Heart left ventricle (tissue), 16 donors: ENCODE measurements at regions not wholly inside any gene's neighbourhood (a gene's known extent, or its start where the extent isn't known, plus 50 kb on each side); places are given as distances from the start of the nearest gene placed in this dataset.

Source experiments
- ATAC-seq, 4 donors: fragments of 200-7000 bp; cut with Tn5 transposase; one replicate each; pipeline ENCODE4 v1.9.1; 2020 to 2022; ENCODE audit warnings: moderate library complexity in 4 of 4, mild to moderate bottlenecking in 3 of 4, moderate number of reproducible peaks in 1 of 4
- DNase-seq, 5 donors: peaks; one replicate each; pipeline ENCODE4 v3.0.0-alpha.2; 2020
- H3K27ac ChIP-seq, 12 donors: fragments of 200-600 bp; sonication (generic) in 4 of 12; one replicate each; pipeline versions ENCODE4 v1.5.0 to v1.8.0; 2016 to 2022; ENCODE audit warnings: mild to moderate bottlenecking in 2 of 12
- H3K27me3 ChIP-seq, 9 donors: fragments of 200-600 bp; sonication (generic) in 2 of 9; one replicate each; pipeline versions ENCODE4 v1.5.1 to v1.8.0; 2016 to 2022; ENCODE audit warnings: mild to moderate bottlenecking in 3 of 9
- H3K36me3 ChIP-seq, 9 donors: fragments of 200-600 bp; sonication (generic) in 2 of 9; one replicate each; pipeline versions ENCODE4 v1.5.0 to v1.8.0; 2018 to 2022; ENCODE audit warnings: mild to moderate bottlenecking in 2 of 9
- H3K4me1 ChIP-seq, 12 donors: fragments of 200-600 bp; sonication (generic) in 4 of 12; one replicate each; pipeline versions ENCODE4 v1.5.0 to v1.8.0; 2016 to 2022; ENCODE audit warnings: mild to moderate bottlenecking in 3 of 12
- H3K4me3 ChIP-seq, 12 donors: fragments of 200-600 bp; sonication (generic) in 4 of 12; one replicate each; pipeline versions ENCODE4 v1.5.0 to v1.8.0; 2017 to 2022; ENCODE audit warnings: mild to moderate bottlenecking in 9 of 12, moderate library complexity in 4 of 12
- H3K9me3 ChIP-seq, 12 donors: fragments of 200-600 bp; sonication (generic) in 4 of 12; one replicate each; pipeline versions ENCODE4 v1.5.0 to v1.8.0; 2016 to 2022; ENCODE audit warnings: mild to moderate bottlenecking in 1 of 12
- POLR2A ChIP-seq, 2 donors: fragments of 450-650 bp; IDR thresholded peaks; one replicate each; pipeline ENCODE4 v1.6.1; 2017; ENCODE audit warnings: antibody characterized with exemption in 2 of 2, mild to moderate bottlenecking in 2 of 2, moderate library complexity in 2 of 2
- WGBS, 4 donors: extraction: QIAGEN DNeasy Blood & Tissue Kit in 2 of 4; methylation state at CpG; one replicate each; pipeline versions ENCODE4 v1.1.5 to v1.1.7; 2013 to 2018; 5-methylcytosine and 5-hydroxymethylcytosine counted together
- intact Hi-C, 10 donors: fragments of 100-400 bp; cut with DNase I; formaldehyde crosslinking; loops; one replicate each; pipeline versions ENCODE4 v1.11.1 to v1.14.2; 2022
- TF ChIP-seq, protein P1 (sequence below), 12 donors: fragments of 200-600 bp; sonication (generic) in 4 of 12; IDR thresholded peaks; one replicate each; pipeline versions ENCODE4 v1.5.0 to v1.8.0; 2018 to 2022; ENCODE audit warnings: antibody characterized with exemption in 12 of 12, mild to moderate bottlenecking in 5 of 12
- donor health status: ischemic (EF 13 %, LVEDD 7.1; RV severe dilation, severe dysfunction).
- donor health status: healthy with polysubstance abuse.
- donor health status: DM: no; HTN: yes; CAD: no.
- donor health status: DM: no; HTN: no; CAD: no.
- donor health status: ischemic (EF 25% LVEDD 6.9; RV normal size, moderate dysfunction).
- donor health status: ischemic (EF 25% LVEDD 5.7; RV mildly dilated, moderate dysfunction).
- donor health status: healthy.
- donor health status: DM: yes; HTN: yes; CAD: no.
- donor health status: ischemic (EF 35%, LVEDD 5.7; RV mildly dilated, moderate dysfunction).
- donor health status: nonischemic (EF 11% LVEDD 7.7; RV severe dilation, severe dysfunction).
- donor health status: DM: yes; HTN: yes; CAD: no.
- donor health status: PGD.
- donor health status: ischemic (EF 29% LVEDD 5.4; RV normal size, mild dysfunction).
- donor health status: nonischemic (EF 23%, LVEDD 6.1; RV moderate dilation, normal function).

DNA sequence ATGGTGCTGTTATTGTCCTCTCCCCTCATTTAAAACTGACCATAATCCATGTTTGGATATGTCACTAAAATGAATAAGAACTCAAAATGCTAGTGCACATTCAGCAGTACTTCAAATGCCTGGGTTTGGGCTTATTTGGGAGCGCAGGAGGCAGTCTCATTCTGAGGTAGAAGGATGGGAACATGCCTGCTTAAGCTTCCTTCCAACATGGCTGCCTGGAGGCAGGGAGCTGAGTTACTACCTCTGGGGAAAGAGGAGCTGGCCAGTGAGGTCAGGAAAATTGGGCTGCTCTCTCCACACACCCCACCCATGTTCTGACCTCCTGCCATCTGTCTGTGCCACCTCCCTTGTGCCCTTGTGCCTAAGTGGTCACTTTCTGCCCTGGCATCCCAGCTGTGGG is 85.7 kb downstream of the PTPRS start:
- H3K4me1 ChIP-seq, result no peaks in the 10 kb centered on the region
- H3K27ac ChIP-seq, result no peak overlapping the region
- H3K27me3 ChIP-seq, result no peaks in the 10 kb centered on the region
- TF ChIP-seq, protein P1, sequence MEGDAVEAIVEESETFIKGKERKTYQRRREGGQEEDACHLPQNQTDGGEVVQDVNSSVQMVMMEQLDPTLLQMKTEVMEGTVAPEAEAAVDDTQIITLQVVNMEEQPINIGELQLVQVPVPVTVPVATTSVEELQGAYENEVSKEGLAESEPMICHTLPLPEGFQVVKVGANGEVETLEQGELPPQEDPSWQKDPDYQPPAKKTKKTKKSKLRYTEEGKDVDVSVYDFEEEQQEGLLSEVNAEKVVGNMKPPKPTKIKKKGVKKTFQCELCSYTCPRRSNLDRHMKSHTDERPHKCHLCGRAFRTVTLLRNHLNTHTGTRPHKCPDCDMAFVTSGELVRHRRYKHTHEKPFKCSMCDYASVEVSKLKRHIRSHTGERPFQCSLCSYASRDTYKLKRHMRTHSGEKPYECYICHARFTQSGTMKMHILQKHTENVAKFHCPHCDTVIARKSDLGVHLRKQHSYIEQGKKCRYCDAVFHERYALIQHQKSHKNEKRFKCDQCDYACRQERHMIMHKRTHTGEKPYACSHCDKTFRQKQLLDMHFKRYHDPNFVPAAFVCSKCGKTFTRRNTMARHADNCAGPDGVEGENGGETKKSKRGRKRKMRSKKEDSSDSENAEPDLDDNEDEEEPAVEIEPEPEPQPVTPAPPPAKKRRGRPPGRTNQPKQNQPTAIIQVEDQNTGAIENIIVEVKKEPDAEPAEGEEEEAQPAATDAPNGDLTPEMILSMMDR (IDR thresholded peaks at IDR 0.05), result no peak
- no peak for TF ChIP-seq POLR2A (IDR thresholded peaks at IDR 0.05)
- intact Hi-C loops, result no loop called here
- DNase-seq (no peak), ATAC-seq (no peak)
- peaks cover 0 to 46% (median 20%) of the 10 kb centered on the region in 9 donors for H3K36me3 ChIP-seq
- no peak overlapping the region for H3K4me3 ChIP-seq
- H3K9me3 ChIP-seq, result peaks cover 0 to 27% (median 14%) of the 10 kb centered on the region in 12 donors
- 90 to 100% (median 96%) methylated on average over 1 of the region's 1 CpG for WGBS, 4 donors

DNA sequence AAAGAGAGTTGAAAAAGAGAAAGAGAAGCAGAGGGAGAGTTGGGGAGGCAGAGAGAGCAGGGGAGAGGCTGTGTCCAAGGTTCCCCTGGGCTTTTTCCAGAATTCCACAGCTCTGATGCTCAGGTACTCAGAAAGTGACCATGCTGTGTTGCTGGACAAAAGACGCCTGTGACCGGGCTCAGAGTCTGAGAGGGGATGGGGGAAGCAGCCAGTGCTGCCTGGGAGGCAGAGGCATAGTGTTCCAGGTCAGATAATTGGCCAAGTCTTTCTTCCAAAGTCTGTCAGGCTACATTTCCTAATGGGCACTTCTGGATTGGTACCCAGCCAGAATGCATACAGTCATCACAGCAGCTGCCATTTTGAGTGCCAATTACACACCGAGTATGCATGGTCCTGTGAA is 86.1 kb downstream of the PTPRS start:
- intact Hi-C loops, result no loop called here
- no peak for DNase-seq
- H3K4me1 ChIP-seq, result no peaks in the 10 kb centered on the region
- WGBS, 4 donors, result 87 to 98% (median 97%) methylated on average over 3 of the region's 3 CpGs
- TF ChIP-seq POLR2A (IDR thresholded peaks at IDR 0.05), result no peak
- TF ChIP-seq, protein P1 (IDR thresholded peaks at IDR 0.05), result no peak
- H3K27ac ChIP-seq, result no peak overlapping the region
- ATAC-seq, result no peak
- H3K4me3 ChIP-seq, result no peak overlapping the region
- H3K27me3 ChIP-seq, result no peaks in the 10 kb centered on the region
- peaks cover 0 to 47% (median 18%) of the 10 kb centered on the region in 9 donors for H3K36me3 ChIP-seq
- H3K9me3 ChIP-seq, result peaks cover 0 to 27% (median 14%) of the 10 kb centered on the region in 12 donors

DNA sequence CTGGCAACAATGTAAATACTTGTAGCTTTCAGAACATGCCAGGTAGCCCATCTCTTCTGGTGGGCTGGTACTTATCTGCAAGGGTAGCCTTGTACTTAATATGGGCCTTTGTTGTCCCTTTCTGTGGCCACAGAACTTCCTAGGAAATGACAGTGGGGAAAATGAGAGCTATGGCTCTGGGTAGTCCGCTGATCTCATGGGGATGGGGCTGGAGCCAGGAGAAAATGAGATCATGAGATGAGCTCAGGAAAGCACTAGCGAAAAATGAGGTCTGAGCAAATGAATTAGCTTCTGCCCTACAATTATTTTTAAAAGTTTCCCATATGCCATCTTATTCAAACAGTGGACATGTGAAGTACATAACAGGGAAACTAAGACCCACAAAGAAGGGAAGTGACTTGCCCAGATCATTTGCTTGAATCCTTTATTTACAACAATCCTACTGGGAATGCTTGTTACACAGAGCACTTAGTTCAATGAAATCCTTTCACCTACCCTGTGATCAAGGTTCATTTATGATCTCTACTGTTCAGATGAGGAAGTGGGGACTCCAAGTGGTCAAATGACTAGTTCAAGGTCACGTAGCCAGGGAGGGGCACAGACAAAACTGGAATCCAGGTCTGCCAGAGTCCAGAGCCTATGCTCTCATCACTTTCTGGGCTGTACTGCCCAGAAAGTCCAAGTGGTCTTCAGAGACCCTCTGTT is 87.1 kb downstream of the PTPRS start:
- intact Hi-C loops, result no loop called here
- Histone ChIP-seq H3K4me3 (no peak overlapping the region), H3K9me3 (peaks cover 0 to 27% (median 14%) of the 10 kb centered on the region in 12 donors), H3K36me3 (peaks cover 0 to 41% (median 18%) of the 10 kb centered on the region in 9 donors), H3K27me3 (no peaks in the 10 kb centered on the region), H3K4me1 (no peaks in the 10 kb centered on the region), H3K27ac (peak overlapping the region in 2 of 12 donors; percentile 22 to 39)
- TF ChIP-seq, protein P1 (IDR thresholded peaks at IDR 0.05), result no peak
- TF ChIP-seq POLR2A (IDR thresholded peaks at IDR 0.05), result no peak
- ATAC-seq, result peak in 3 of 4 donors; percentile 45 to 56 (median 56)
- DNase-seq, result no peak
- WGBS, 4 donors, result 71 to 89% (median 79%) methylated on average over 3 of the region's 3 CpGs

DNA sequence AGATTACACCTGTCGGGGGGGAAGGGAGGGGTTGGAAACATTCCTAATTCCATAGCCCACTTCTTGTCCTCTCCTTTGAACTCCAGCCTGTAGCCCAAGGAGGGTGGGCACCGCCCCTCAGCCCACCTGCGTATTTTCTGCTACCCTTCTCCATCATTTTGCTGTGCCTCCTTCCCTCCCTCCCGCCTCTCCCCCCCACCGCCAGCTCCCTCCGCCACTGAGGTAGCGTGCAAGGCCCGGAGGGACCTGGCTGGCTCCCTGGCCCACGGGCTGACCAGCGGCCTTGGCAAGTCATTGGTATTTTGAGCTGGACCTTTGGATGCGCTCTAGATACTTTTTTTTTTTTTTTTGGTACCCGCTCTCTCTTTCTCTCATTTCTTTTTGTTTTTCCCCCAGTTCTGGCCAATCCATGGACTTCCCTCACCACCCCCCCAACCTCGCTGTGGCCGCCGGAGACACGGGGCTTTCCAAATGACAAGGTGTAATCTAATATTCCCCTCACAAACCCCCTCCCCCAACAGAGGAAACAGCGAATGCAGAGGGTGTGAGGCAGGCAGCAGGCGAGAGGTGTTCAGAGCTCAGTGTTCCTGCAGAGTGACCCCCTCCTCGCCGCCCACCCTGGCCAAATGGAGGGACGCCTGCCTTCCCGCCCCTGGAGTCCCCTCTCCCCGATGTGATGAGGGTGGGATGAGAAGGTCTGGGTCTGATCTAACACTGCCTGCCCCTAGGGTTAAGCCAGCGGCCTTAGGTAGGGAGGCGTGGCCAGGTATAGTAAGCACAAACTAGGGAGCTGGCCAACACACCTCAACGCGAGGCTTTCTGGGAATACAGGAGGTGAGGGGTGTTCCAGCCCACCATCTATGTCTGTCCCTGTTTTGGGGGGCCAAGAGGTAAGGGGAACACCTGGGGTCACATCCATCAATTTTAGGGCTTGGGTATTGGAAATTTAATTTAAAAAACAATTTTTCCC is 89.2 kb downstream of the PTPRS start:
- ATAC-seq (no peak), DNase-seq (no peak)
- WGBS, 4 donors, result 75 to 84% (median 82%) methylated on average over 27 of the region's 27 CpGs
- Histone ChIP-seq H3K27me3 (no peaks in the 10 kb centered on the region), H3K36me3 (peaks cover 0 to 29% (median 6%) of the 10 kb centered on the region in 9 donors), H3K4me1 (no peaks in the 10 kb centered on the region), H3K4me3 (no peak overlapping the region), H3K9me3 (peaks cover 0 to 23% (median 14%) of the 10 kb centered on the region in 12 donors), H3K27ac (no peak overlapping the region)
- TF ChIP-seq, protein P1 (IDR thresholded peaks at IDR 0.05), result no peak
- no peak for TF ChIP-seq POLR2A (IDR thresholded peaks at IDR 0.05)
- intact Hi-C loops, result no loop called here
